SK-N-MC (cell line): ENCODE measurements at regions not wholly inside any gene's neighbourhood (a gene's known extent, or its start where the extent isn't known, plus 50 kb on each side); places are given as distances from the start of the nearest gene placed in this dataset.

Experiments
- EZH2 ChIP-seq: fragments of 200-600 bp; sonication (generic); IDR thresholded peaks from one replicate; pipeline ENCODE4 v1.6.1; 2017; ENCODE audit warnings: antibody characterized with exemption
- FOXP2 ChIP-seq: optimal IDR thresholded peaks from 2 replicates; pipeline ENCODE3; 2011; ENCODE audit warnings: mild to moderate bottlenecking, moderate library complexity; ENCODE audit not compliant: insufficient read depth; ENCODE audit errors: extremely low read length, control extremely low read depth
- POLR2AphosphoS5 ChIP-seq: IDR thresholded peaks from 2 replicates; pipeline ENCODE4 v1.6.1; 2012; ENCODE audit warnings: mild to moderate bottlenecking, low read depth, low read length, borderline replicate concordance

DNA sequence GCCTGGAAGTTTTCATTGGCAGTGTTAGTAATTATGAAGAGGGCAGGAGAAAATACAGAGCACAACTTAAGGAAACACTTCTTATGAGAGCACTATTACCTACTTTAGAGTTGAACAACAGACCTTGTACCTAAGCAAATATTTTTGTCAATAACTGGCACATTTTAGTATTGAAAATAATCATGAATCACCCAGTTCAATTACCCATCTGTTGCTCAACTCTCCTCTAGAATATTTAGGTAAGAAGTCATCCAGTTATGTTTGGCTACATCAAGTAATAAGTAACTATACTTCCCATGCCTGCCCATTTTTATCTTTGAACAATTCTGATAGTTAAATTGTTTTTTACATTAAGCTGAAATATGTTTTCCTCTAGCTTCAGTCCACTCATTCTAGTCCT, 893.4 kb downstream of the DIAPH3 start:
- TF ChIP-seq POLR2AphosphoS5 (no peak), EZH2 (no peak), FOXP2 (no peak)
